ENCODE measurements at regions not wholly inside any gene's neighbourhood (a gene's known extent, or its start where the extent isn't known, plus 50 kb on each side); places are given as distances from the start of the nearest gene placed in this dataset.

- Mint-ChIP-seq H3K9me3 (ENCODE audit: low read depth) (peaks cover 12% of the 10 kb centered on the region), H3K4me1 (ENCODE audit: low read depth) (peaks cover 13% of the 10 kb centered on the region), H3K4me3 (ENCODE audit: low read depth) (no peak overlapping the region), H3K27ac (no peak overlapping the region), H3K36me3 (ENCODE audit: insufficient read depth) (peaks cover 2% of the 10 kb centered on the region), H3K27me3 (peaks cover 10% of the 10 kb centered on the region)
- DNase-seq (ENCODE audit: low spot score, unreplicated experiment), result no peak
- TF ChIP-seq CTCF (IDR thresholded peaks at IDR 0.05; ENCODE audit: unreplicated experiment), result no peak
These were observed 197.0 kb upstream of the CADM1 start for GRCh38 chr11:115700981-115701875.

GRCh38 chr11:115700496-115700895 is 196.3 kb upstream of the CADM1 start:
- no peak overlapping the region for H3K4me3 Mint-ChIP-seq (ENCODE audit: low read depth)
- H3K4me1 Mint-ChIP-seq (ENCODE audit: low read depth), result peaks cover 21% of the 10 kb centered on the region
- peak overlapping the region; percentile 83 for H3K27ac Mint-ChIP-seq
- H3K27me3 Mint-ChIP-seq, result peaks cover 10% of the 10 kb centered on the region
- no peak for DNase-seq (ENCODE audit: low spot score, unreplicated experiment)
- peaks cover 12% of the 10 kb centered on the region for H3K9me3 Mint-ChIP-seq (ENCODE audit: low read depth)
- no peak for TF ChIP-seq CTCF (IDR thresholded peaks at IDR 0.05; ENCODE audit: unreplicated experiment)
- H3K36me3 Mint-ChIP-seq (ENCODE audit: insufficient read depth), result peaks cover 2% of the 10 kb centered on the region

DNA sequence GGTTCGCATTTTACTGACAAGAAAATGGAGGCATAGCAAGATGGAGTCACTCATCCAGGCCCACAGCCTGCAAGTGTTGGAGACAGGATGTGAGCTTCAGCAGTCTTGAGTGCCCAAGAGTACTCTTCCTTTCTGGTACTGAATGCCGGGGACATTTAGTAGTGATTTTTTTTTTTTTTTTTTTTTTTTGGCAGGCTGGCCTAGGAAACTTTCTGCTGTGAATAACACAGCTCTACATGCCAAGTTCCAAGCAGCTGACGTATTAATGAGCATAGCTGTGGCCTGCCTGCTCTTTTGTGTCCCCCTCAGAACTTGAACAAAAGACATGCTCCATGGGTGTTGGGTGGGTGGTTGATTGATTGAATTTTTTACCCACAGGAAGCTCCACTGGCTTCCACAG is 195.5 kb upstream of the CADM1 start:
- peak overlapping the region; percentile 67 for H3K27ac Mint-ChIP-seq
- no peak overlapping the region for H3K4me3 Mint-ChIP-seq (ENCODE audit: low read depth)
- H3K27me3 Mint-ChIP-seq, result peaks cover 10% of the 10 kb centered on the region
- H3K9me3 Mint-ChIP-seq (ENCODE audit: low read depth), result peaks cover 9% of the 10 kb centered on the region
- DNase-seq (ENCODE audit: low spot score, unreplicated experiment), result no peak
- H3K4me1 Mint-ChIP-seq (ENCODE audit: low read depth), result peaks cover 25% of the 10 kb centered on the region
- no peak for TF ChIP-seq CTCF (IDR thresholded peaks at IDR 0.05; ENCODE audit: unreplicated experiment)
- peaks cover 2% of the 10 kb centered on the region for H3K36me3 Mint-ChIP-seq (ENCODE audit: insufficient read depth)

DNA sequence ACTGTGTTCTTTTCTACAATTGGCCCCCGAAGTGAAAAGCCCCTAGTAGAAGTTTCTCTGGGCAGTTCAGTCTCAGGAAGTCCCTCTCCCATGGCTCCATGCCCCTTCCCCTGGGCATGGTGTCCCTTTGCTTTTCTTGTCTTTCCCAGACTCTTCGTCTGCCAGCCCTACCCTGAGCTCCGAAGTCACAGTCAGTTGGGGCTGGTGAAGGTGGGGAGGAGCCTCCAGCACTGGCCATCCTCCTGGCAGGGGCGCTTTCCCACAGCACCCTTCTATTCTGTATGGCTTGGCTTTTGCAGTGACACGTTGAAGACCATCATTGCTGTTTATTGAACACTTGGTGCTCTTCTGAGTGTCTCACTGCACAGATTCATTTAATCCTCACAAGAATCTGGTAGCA is 195.1 kb upstream of the CADM1 start:
- H3K27ac Mint-ChIP-seq, result peak overlapping the region; percentile 67

GRCh38 chr11:115698243-115698642 is 194.0 kb upstream of the CADM1 start:
- no peak for TF ChIP-seq CTCF (IDR thresholded peaks at IDR 0.05; ENCODE audit: unreplicated experiment)
- Mint-ChIP-seq H3K4me3 (ENCODE audit: low read depth) (no peak overlapping the region), H3K27ac (no peak overlapping the region), H3K9me3 (ENCODE audit: low read depth) (peaks cover 4% of the 10 kb centered on the region), H3K36me3 (ENCODE audit: insufficient read depth) (no peaks in the 10 kb centered on the region), H3K27me3 (peaks cover 14% of the 10 kb centered on the region), H3K4me1 (ENCODE audit: low read depth) (peaks cover 25% of the 10 kb centered on the region)
- no peak for DNase-seq (ENCODE audit: low spot score, unreplicated experiment)

More for the DNA sequence above, 195.1 kb upstream of the CADM1 start:
- Mint-ChIP-seq H3K4me3 (ENCODE audit: low read depth) (no peak overlapping the region), H3K4me1 (ENCODE audit: low read depth) (peaks cover 25% of the 10 kb centered on the region), H3K9me3 (ENCODE audit: low read depth) (peaks cover 5% of the 10 kb centered on the region), H3K27me3 (peaks cover 11% of the 10 kb centered on the region), H3K36me3 (ENCODE audit: insufficient read depth) (peaks cover under 1% of the 10 kb centered on the region)
- no peak for DNase-seq (ENCODE audit: low spot score, unreplicated experiment)
- TF ChIP-seq CTCF (IDR thresholded peaks at IDR 0.05; ENCODE audit: unreplicated experiment), result no peak

All from progenitor cell of endocrine pancreas (in vitro differentiated cells).